AG09309 (cell line): ENCODE measurements at regions not wholly inside any gene's neighbourhood (a gene's known extent, or its start where the extent isn't known, plus 50 kb on each side); places are given as distances from the start of the nearest gene placed in this dataset.

ENCODE experiments used
- DNase-seq: peaks from one replicate; pipeline ENCODE4 v3.0.0-alpha.2; 2010; ENCODE audit warnings: low read depth
- H3K4me3 ChIP-seq: 2 replicates; pipeline ENCODE4 v1.5.1; 2011; ENCODE audit warnings: mild to moderate bottlenecking, low read depth, low read length, moderate library complexity; ENCODE audit not compliant: control insufficient read depth
- TF ChIP-seq, protein P1 (sequence below): IDR thresholded peaks from 2 replicates; pipeline ENCODE4 v1.5.1; 2011; ENCODE audit warnings: mild to moderate bottlenecking, low read depth, low read length, inconsistent platforms; ENCODE audit not compliant: insufficient read depth, control insufficient read depth; ENCODE audit errors: missing control alignments

GRCh38 chr10:85266808-85267207 lies 938.4 kb downstream of the CCSER2 start:
- TF ChIP-seq, protein P1, sequence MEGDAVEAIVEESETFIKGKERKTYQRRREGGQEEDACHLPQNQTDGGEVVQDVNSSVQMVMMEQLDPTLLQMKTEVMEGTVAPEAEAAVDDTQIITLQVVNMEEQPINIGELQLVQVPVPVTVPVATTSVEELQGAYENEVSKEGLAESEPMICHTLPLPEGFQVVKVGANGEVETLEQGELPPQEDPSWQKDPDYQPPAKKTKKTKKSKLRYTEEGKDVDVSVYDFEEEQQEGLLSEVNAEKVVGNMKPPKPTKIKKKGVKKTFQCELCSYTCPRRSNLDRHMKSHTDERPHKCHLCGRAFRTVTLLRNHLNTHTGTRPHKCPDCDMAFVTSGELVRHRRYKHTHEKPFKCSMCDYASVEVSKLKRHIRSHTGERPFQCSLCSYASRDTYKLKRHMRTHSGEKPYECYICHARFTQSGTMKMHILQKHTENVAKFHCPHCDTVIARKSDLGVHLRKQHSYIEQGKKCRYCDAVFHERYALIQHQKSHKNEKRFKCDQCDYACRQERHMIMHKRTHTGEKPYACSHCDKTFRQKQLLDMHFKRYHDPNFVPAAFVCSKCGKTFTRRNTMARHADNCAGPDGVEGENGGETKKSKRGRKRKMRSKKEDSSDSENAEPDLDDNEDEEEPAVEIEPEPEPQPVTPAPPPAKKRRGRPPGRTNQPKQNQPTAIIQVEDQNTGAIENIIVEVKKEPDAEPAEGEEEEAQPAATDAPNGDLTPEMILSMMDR: no peak
- H3K4me3 ChIP-seq: no peak overlapping the region
- no peak for DNase-seq

DNA sequence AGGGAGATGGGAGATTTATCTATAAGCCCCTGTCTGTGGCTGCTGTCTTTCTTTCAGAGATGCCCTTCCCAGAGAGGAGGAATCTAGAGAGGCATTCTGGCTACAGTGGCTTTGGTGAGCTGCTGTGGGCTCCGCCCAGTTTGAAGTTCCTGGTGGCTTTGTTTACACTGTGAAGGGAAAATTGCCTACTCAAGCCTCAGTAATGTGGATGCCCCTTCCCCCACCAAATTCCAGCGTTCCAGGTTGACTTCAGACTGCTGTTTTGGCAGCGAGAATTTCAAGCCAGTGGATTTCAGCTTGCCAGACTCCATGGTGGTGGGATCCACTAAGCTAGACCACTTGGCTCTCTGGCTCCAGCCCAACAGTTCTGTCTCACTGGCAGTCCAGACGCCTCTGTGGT lies 951.6 kb downstream of the CCSER2 start:
- no peak overlapping the region for H3K4me3 ChIP-seq
- TF ChIP-seq, protein P1: no peak
- DNase-seq: no peak

DNA sequence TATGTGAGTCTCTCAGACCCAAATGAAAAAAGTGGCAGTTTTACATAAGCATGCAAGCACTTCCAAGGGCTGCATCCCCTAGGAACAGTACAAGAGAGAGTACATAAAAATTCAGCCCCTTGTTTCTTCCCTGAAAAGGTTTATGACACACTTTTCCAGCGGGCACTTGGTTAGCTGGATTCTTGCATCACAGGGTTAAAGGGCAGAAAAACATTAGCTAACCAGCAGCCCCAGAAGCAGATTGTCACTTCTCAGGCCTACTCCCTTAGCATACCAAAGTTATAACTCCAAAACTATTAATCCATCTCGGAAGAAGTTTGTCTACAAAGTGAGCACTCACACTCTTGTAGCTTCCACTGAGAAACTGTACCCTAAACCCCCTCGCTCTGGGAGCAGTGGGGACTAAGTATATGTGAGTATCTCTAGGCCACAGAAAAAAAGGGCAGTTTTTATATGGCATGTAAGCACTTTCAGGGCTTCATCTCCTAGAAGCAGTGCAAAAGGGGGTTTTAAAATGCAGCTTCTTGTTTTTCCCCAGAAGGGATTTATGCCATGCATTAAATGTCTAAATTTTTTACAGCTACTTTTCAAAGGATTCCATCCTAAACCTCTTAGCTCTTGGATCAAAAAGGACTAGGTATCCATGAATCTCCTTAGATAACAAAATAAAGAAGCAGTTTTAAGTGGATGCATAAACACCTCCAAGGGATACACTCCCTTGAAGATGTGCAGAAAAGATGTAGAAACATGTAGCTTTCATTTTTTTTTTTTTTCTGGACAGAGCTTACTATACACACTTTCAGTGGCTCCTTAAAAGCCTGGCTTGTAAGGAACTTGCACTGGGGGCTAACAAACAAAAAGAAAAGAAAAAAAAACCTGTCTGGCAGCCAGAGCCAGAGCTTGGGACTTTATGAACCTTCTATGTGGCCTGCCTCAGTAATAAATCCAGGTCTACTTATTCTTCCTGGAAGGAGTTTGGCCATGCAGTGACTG lies 956.7 kb downstream of the CCSER2 start:
- no peak overlapping the region for H3K4me3 ChIP-seq
- no peak for DNase-seq
- TF ChIP-seq, protein P1: no peak

- TF ChIP-seq, protein P1: no peak
- H3K4me3 ChIP-seq: no peak overlapping the region
- no peak for DNase-seq
Observed at GRCh38 chr10:85293483-85293882, 965.1 kb downstream of the CCSER2 start.

DNA sequence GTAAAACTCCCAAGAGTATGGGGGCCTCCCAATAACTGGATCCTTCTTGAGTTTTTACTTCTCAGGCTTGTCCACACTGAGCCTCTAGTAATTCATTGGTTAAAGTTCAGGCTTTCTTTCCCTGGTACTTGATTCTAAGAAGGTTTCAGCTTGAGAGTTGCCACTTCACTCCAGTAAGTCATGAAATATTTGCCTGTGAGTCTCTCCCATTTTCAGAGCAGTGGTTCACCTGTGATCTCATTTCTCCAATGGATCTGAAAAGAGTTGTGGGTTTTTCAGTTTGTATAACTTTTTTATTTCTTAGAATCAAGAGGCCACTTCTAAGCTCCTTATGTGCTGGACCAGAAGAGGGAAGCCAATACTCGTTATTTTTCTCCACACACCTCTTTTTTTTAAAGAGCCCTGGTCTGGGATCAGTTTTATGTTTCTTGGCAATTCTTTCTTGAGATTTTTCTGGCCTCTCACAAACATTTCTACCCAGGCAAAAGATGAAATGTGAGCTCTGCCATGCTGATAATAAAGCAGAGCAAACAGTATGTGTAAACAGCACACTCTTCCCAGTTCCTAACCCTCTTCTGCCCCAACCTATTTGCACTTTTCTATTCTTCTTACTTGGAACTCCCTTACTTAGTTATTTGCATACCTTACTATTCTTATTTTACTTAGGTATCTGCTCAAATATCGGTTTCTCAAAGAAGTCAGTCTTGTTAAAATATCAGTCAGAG lies 983.4 kb downstream of the CCSER2 start:
- TF ChIP-seq, protein P1: no peak
- DNase-seq: no peak
- no peak overlapping the region for H3K4me3 ChIP-seq

- DNase-seq: no peak
- H3K4me3 ChIP-seq: no peak overlapping the region
Observed at GRCh38 chr10:85315657-85316056, 987.3 kb downstream of the CCSER2 start.

More at GRCh38 chr10:85315657-85316056, 987.3 kb downstream of the CCSER2 start:
- TF ChIP-seq, protein P1: no peak
